Panc1 (cell line): ENCODE measurements at regions not wholly inside any gene's neighbourhood (a gene's known extent, or its start where the extent isn't known, plus 50 kb on each side); places are given as distances from the start of the nearest gene placed in this dataset.

Source experiments
- CTCF ChIP-seq: fragments of 450-650 bp; IDR thresholded peaks from 2 replicates; pipeline ENCODE4 v1.5.1; 2017; ENCODE audit warnings: mild to moderate bottlenecking
- POLR2AphosphoS5 ChIP-seq: IDR thresholded peaks from 2 replicates; pipeline ENCODE4 v1.6.1; 2012; ENCODE audit warnings: mild to moderate bottlenecking, low read depth, low read length, moderate library complexity
- REST ChIP-seq, 2 experiments: IDR thresholded peaks; 2 replicates each; pipeline ENCODE4 v1.6.1; 2011 to 2012; ENCODE audit warnings: low read depth in 2 of 2, control low read depth in 1 of 2, low read length in 1 of 2, mild to moderate bottlenecking in 1 of 2, moderate library complexity in 1 of 2; ENCODE audit not compliant: insufficient read depth in 1 of 2
- SIN3A ChIP-seq: IDR thresholded peaks from 2 replicates; pipeline ENCODE4 v1.6.1; 2012; ENCODE audit warnings: low read depth, mild to moderate bottlenecking, low read length, moderate library complexity, borderline replicate concordance; ENCODE audit not compliant: insufficient read depth
- TCF7L2 ChIP-seq: IDR thresholded peaks from 2 replicates; pipeline ENCODE4 v1.6.1; 2011; ENCODE audit warnings: mild to moderate bottlenecking, low read depth, low read length, inconsistent platforms

- TF ChIP-seq CTCF (no peak), REST (IDR thresholded peaks at IDR 0.05; ENCODE audit: insufficient read depth in 1 of 2, low read depth in 2 of 2, low read length in 1 of 2) (no peak), POLR2AphosphoS5 (no peak), TCF7L2 (no peak), SIN3A (no peak)
Observed at GRCh38 chr5:39616131-39616530, 191.4 kb upstream of the DAB2 start.
